ENCODE measurements at regions not wholly inside any gene's neighbourhood (a gene's known extent, or its start where the extent isn't known, plus 50 kb on each side); places are given as distances from the start of the nearest gene placed in this dataset.

GRCh38 chr6:45830441-45831139 is 185.1 kb downstream of the CLIC5 start:
- H3K36me3 Mint-ChIP-seq (ENCODE audit: low read depth): no peaks in the 10 kb centered on the region
- intact Hi-C loops (cut with micrococcal nuclease): no loop called here
- H3K9me3 Mint-ChIP-seq: no peaks in the 10 kb centered on the region

GRCh38 chr6:45829873-45830272 is 185.8 kb downstream of the CLIC5 start:
- peaks cover 21% of the 10 kb centered on the region for H3K4me1 Mint-ChIP-seq (ENCODE audit: low read depth)
- intact Hi-C loops (cut with micrococcal nuclease): no loop called here
- H3K4me3 Mint-ChIP-seq: no peak overlapping the region
- H3K36me3 Mint-ChIP-seq (ENCODE audit: low read depth): no peaks in the 10 kb centered on the region
- peaks cover 5% of the 10 kb centered on the region for H3K27me3 Mint-ChIP-seq
- no peak overlapping the region for H3K27ac Mint-ChIP-seq
- no peaks in the 10 kb centered on the region for H3K9me3 Mint-ChIP-seq

More at GRCh38 chr6:45830441-45831139, 185.1 kb downstream of the CLIC5 start:
- Mint-ChIP-seq H3K27ac (no peak overlapping the region), H3K4me1 (ENCODE audit: low read depth) (peaks cover 21% of the 10 kb centered on the region), H3K4me3 (no peak overlapping the region), H3K27me3 (peaks cover 5% of the 10 kb centered on the region)

- H3K4me1 Mint-ChIP-seq (ENCODE audit: low read depth): peaks cover 21% of the 10 kb centered on the region
- intact Hi-C loops (cut with micrococcal nuclease): no loop called here
- H3K4me3 Mint-ChIP-seq: no peak overlapping the region
- H3K36me3 Mint-ChIP-seq (ENCODE audit: low read depth): no peaks in the 10 kb centered on the region
- H3K9me3 Mint-ChIP-seq: no peaks in the 10 kb centered on the region
- peaks cover 5% of the 10 kb centered on the region for H3K27me3 Mint-ChIP-seq
- H3K27ac Mint-ChIP-seq: no peak overlapping the region
Measured at GRCh38 chr6:45827952-45828530, 187.6 kb downstream of the CLIC5 start.

GRCh38 chr6:45822873-45823272 is 192.8 kb downstream of the CLIC5 start:
- Mint-ChIP-seq H3K4me3 (no peak overlapping the region), H3K4me1 (ENCODE audit: low read depth) (peaks cover 6% of the 10 kb centered on the region), H3K9me3 (peaks cover 9% of the 10 kb centered on the region), H3K27ac (no peak overlapping the region), H3K27me3 (no peaks in the 10 kb centered on the region), H3K36me3 (ENCODE audit: low read depth) (no peaks in the 10 kb centered on the region)
- intact Hi-C loops (cut with micrococcal nuclease): no loop called here

- H3K9me3 Mint-ChIP-seq: peaks cover 9% of the 10 kb centered on the region
- no peaks in the 10 kb centered on the region for H3K36me3 Mint-ChIP-seq (ENCODE audit: low read depth)
- peaks cover 6% of the 10 kb centered on the region for H3K4me1 Mint-ChIP-seq (ENCODE audit: low read depth)
- no peak overlapping the region for H3K27ac Mint-ChIP-seq
- H3K27me3 Mint-ChIP-seq: no peaks in the 10 kb centered on the region
- intact Hi-C loops (cut with micrococcal nuclease): no loop called here
- H3K4me3 Mint-ChIP-seq: no peak overlapping the region
Measured at GRCh38 chr6:45822246-45822812, 193.3 kb downstream of the CLIC5 start.

GRCh38 chr6:45818655-45819054 is 197.0 kb downstream of the CLIC5 start:
- intact Hi-C loops (cut with micrococcal nuclease): no loop called here
- H3K9me3 Mint-ChIP-seq: peaks cover 9% of the 10 kb centered on the region
- peaks cover 6% of the 10 kb centered on the region for H3K4me1 Mint-ChIP-seq (ENCODE audit: low read depth)
- no peak overlapping the region for H3K27ac Mint-ChIP-seq
- H3K27me3 Mint-ChIP-seq: no peaks in the 10 kb centered on the region
- no peaks in the 10 kb centered on the region for H3K36me3 Mint-ChIP-seq (ENCODE audit: low read depth)
- H3K4me3 Mint-ChIP-seq: no peak overlapping the region

GRCh38 chr6:45816674-45817297 is 198.9 kb downstream of the CLIC5 start:
- Mint-ChIP-seq H3K4me1 (ENCODE audit: low read depth) (no peaks in the 10 kb centered on the region), H3K36me3 (ENCODE audit: low read depth) (no peaks in the 10 kb centered on the region), H3K27ac (no peak overlapping the region), H3K9me3 (peaks cover under 1% of the 10 kb centered on the region), H3K27me3 (no peaks in the 10 kb centered on the region), H3K4me3 (no peak overlapping the region)
- intact Hi-C loops (cut with micrococcal nuclease): no loop called here

GRCh38 chr6:45815466-45816125 is 200.1 kb downstream of the CLIC5 start:
- intact Hi-C loops (cut with micrococcal nuclease): no loop called here
- Mint-ChIP-seq H3K36me3 (ENCODE audit: low read depth) (no peaks in the 10 kb centered on the region), H3K4me3 (no peak overlapping the region)

GRCh38 chr6:45814772-45815171 is 200.9 kb downstream of the CLIC5 start:
- no peaks in the 10 kb centered on the region for H3K36me3 Mint-ChIP-seq (ENCODE audit: low read depth)
- H3K4me1 Mint-ChIP-seq (ENCODE audit: low read depth): no peaks in the 10 kb centered on the region
- intact Hi-C loops (cut with micrococcal nuclease): no loop called here
- H3K27me3 Mint-ChIP-seq: no peaks in the 10 kb centered on the region
- H3K9me3 Mint-ChIP-seq: no peaks in the 10 kb centered on the region
- no peak overlapping the region for H3K27ac Mint-ChIP-seq
- no peak overlapping the region for H3K4me3 Mint-ChIP-seq

More at GRCh38 chr6:45815466-45816125, 200.1 kb downstream of the CLIC5 start:
- no peaks in the 10 kb centered on the region for H3K9me3 Mint-ChIP-seq
- no peaks in the 10 kb centered on the region for H3K27me3 Mint-ChIP-seq
- no peak overlapping the region for H3K27ac Mint-ChIP-seq
- no peaks in the 10 kb centered on the region for H3K4me1 Mint-ChIP-seq (ENCODE audit: low read depth)

GRCh38 chr6:45813943-45814342 is 201.7 kb downstream of the CLIC5 start:
- H3K9me3 Mint-ChIP-seq: no peaks in the 10 kb centered on the region
- intact Hi-C loops (cut with micrococcal nuclease): no loop called here
- H3K27me3 Mint-ChIP-seq: no peaks in the 10 kb centered on the region
- no peaks in the 10 kb centered on the region for H3K36me3 Mint-ChIP-seq (ENCODE audit: low read depth)
- H3K4me1 Mint-ChIP-seq (ENCODE audit: low read depth): no peaks in the 10 kb centered on the region
- H3K27ac Mint-ChIP-seq: no peak overlapping the region
- no peak overlapping the region for H3K4me3 Mint-ChIP-seq

- Mint-ChIP-seq H3K36me3 (ENCODE audit: low read depth) (no peaks in the 10 kb centered on the region), H3K27me3 (no peaks in the 10 kb centered on the region), H3K9me3 (no peaks in the 10 kb centered on the region), H3K4me1 (ENCODE audit: low read depth) (no peaks in the 10 kb centered on the region), H3K27ac (no peak overlapping the region), H3K4me3 (no peak overlapping the region)
- intact Hi-C loops (cut with micrococcal nuclease): no loop called here
Measured at GRCh38 chr6:45812922-45813321, 202.7 kb downstream of the CLIC5 start.

GRCh38 chr6:45808917-45809316 is 206.7 kb downstream of the CLIC5 start:
- Mint-ChIP-seq H3K36me3 (ENCODE audit: low read depth) (no peaks in the 10 kb centered on the region), H3K4me3 (no peak overlapping the region), H3K9me3 (no peaks in the 10 kb centered on the region)

GRCh38 chr6:45808042-45808645 is 207.5 kb downstream of the CLIC5 start:
- Mint-ChIP-seq H3K9me3 (no peaks in the 10 kb centered on the region), H3K4me3 (no peak overlapping the region), H3K36me3 (ENCODE audit: low read depth) (no peaks in the 10 kb centered on the region), H3K27ac (no peak overlapping the region), H3K27me3 (no peaks in the 10 kb centered on the region), H3K4me1 (ENCODE audit: low read depth) (no peaks in the 10 kb centered on the region)
- intact Hi-C loops (cut with micrococcal nuclease): no loop called here

More at GRCh38 chr6:45808917-45809316, 206.7 kb downstream of the CLIC5 start:
- intact Hi-C loops (cut with micrococcal nuclease): no loop called here
- Mint-ChIP-seq H3K27me3 (no peaks in the 10 kb centered on the region), H3K4me1 (ENCODE audit: low read depth) (no peaks in the 10 kb centered on the region), H3K27ac (no peak overlapping the region)

Measured in dendritic cell treated with granulocyte-macrophage colony-stimulating factor and Interleukin-4, amounts not matched to agents 40 ng/mL and 50 ng/mL, for 4 days (primary cell).